GM12892 (cell line): ENCODE measurements at regions not wholly inside any gene's neighbourhood (a gene's known extent, or its start where the extent isn't known, plus 50 kb on each side); places are given as distances from the start of the nearest gene placed in this dataset.

Experiments used
- POLR2A ChIP-seq: IDR thresholded peaks from 2 replicates; pipeline ENCODE4 v1.6.1; 2011; ENCODE audit warnings: low read depth, low read length, control low read depth
- POLR2AphosphoS5 ChIP-seq: IDR thresholded peaks from 2 replicates; pipeline ENCODE4 v1.6.1; 2011; ENCODE audit warnings: low read depth, low read length, control low read depth
- TAF1 ChIP-seq: IDR thresholded peaks from 2 replicates; pipeline ENCODE4 v1.6.1; 2011; ENCODE audit warnings: low read depth, mild to moderate bottlenecking, control low read depth, low read length, borderline replicate concordance

- TF ChIP-seq POLR2A (no peak), POLR2AphosphoS5 (no peak), TAF1 (no peak)
Measured at GRCh38 chr9:82456642-82457041, 468.1 kb downstream of the SPATA31D1 start.
